Astrocyte (in vitro differentiated cells and primary cell): ENCODE measurements at regions not wholly inside any gene's neighbourhood (a gene's known extent, or its start where the extent isn't known, plus 50 kb on each side); places are given as distances from the start of the nearest gene placed in this dataset.

Experiments used
- DNase-seq: peaks from one replicate; pipeline ENCODE4 v3.0.0-alpha.2; 2010; ENCODE audit warnings: low read depth
- FAIRE-seq: peaks from 2 replicates; lab custom pipeline; 2011; peaks lifted over from hg19 to GRCh38; lab: Jason Lieb, UNC
- H2AFZ ChIP-seq: 2 replicates; pipeline ENCODE4 v1.6.0; 2012; ENCODE audit warnings: low read depth, low read length, inconsistent platforms
- H3K27ac ChIP-seq: 2 replicates; pipeline ENCODE4 v1.5.1; 2011; ENCODE audit warnings: low read depth, low read length, inconsistent platforms
- H3K27me3 ChIP-seq: 2 replicates; pipeline ENCODE4 v1.6.0; 2011; ENCODE audit warnings: low read length, inconsistent platforms; ENCODE audit not compliant: insufficient read depth
- H3K36me3 ChIP-seq: 2 replicates; pipeline ENCODE4 v1.5.1; 2011; ENCODE audit warnings: low read length, inconsistent platforms; ENCODE audit not compliant: insufficient read depth
- H3K4me1 ChIP-seq: 2 replicates; pipeline ENCODE4 v1.5.1; 2011; ENCODE audit warnings: low read length, inconsistent platforms; ENCODE audit not compliant: insufficient read depth
- H3K4me2 ChIP-seq: 2 replicates; pipeline ENCODE4 v1.6.0; 2012; ENCODE audit warnings: low read length, inconsistent platforms
- H3K4me3 ChIP-seq: 2 replicates; pipeline ENCODE4 v1.5.1; 2011; ENCODE audit warnings: low read depth, mild to moderate bottlenecking, low read length, inconsistent platforms; ENCODE audit not compliant: insufficient read depth
- H3K79me2 ChIP-seq: 2 replicates; pipeline ENCODE4 v1.6.0; 2012; ENCODE audit warnings: mild to moderate bottlenecking, low read length, inconsistent platforms; ENCODE audit not compliant: insufficient read depth
- H3K9ac ChIP-seq: 2 replicates; pipeline ENCODE4 v1.6.0; 2012; ENCODE audit warnings: mild to moderate bottlenecking, low read length, inconsistent platforms
- H3K9me3 ChIP-seq: 2 replicates; pipeline ENCODE4 v1.5.1; 2012; ENCODE audit warnings: low read depth, mild to moderate bottlenecking, low read length, inconsistent platforms; ENCODE audit not compliant: insufficient read depth
- H4K20me1 ChIP-seq: 2 replicates; pipeline ENCODE4 v1.6.0; 2012; ENCODE audit warnings: low read length, inconsistent platforms; ENCODE audit not compliant: insufficient read depth
- H3K27ac Mint-ChIP-seq: one replicate; pipeline ENCODE4 v1.8.0; 2021; ENCODE audit warnings: mild to moderate bottlenecking, mixed read lengths; ENCODE audit not compliant: unreplicated experiment
- H3K27me3 Mint-ChIP-seq: one replicate; pipeline ENCODE4 v1.8.0; 2021; ENCODE audit warnings: low read depth, mixed read lengths; ENCODE audit not compliant: unreplicated experiment
- H3K36me3 Mint-ChIP-seq: one replicate; pipeline ENCODE4 v1.8.0; 2021; ENCODE audit warnings: low read depth, mixed read lengths; ENCODE audit not compliant: unreplicated experiment
- H3K4me1 Mint-ChIP-seq: one replicate; pipeline ENCODE4 v1.8.0; 2021; ENCODE audit warnings: low read depth, mixed read lengths; ENCODE audit not compliant: unreplicated experiment
- H3K4me3 Mint-ChIP-seq: one replicate; pipeline ENCODE4 v1.8.0; 2021; ENCODE audit warnings: mild to moderate bottlenecking, moderate library complexity, mixed read lengths; ENCODE audit not compliant: unreplicated experiment
- H3K9me3 Mint-ChIP-seq: one replicate; pipeline ENCODE4 v1.8.0; 2021; ENCODE audit warnings: mild to moderate bottlenecking, mixed read lengths; ENCODE audit not compliant: unreplicated experiment
- EZH2 ChIP-seq: IDR thresholded peaks from 2 replicates; pipeline ENCODE4 v1.6.1; 2012; ENCODE audit warnings: mild to moderate bottlenecking, low read length, inconsistent platforms; ENCODE audit not compliant: insufficient read depth
- TF ChIP-seq, protein P1 (sequence below): IDR thresholded peaks from 2 replicates; pipeline ENCODE4 v1.5.1; 2011; ENCODE audit warnings: low read depth, mild to moderate bottlenecking, inconsistent platforms, low read length, moderate library complexity; ENCODE audit not compliant: insufficient read depth

DNA sequence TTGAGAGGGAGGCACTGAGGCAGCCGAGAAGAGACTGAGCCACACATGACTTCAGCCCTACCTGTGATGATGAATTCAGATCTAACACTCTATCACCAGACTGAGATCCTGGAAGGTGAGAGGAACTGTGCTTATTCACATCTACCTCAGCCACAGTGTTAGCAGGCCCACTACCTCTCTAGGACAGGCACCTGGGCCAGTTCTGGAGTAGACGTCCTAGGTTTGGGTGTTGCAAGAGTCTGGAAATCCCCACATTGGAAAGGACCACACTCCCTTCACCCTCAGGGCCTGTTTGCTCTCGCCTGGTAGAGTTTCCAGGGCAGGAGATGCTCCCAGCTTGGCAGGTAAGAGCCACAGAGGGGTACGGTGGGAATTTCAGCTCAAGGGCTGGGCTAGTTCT, 113.8 kb upstream of the CCL21 start:
- H3K4me3 Mint-ChIP-seq = no peak overlapping the region
- H4K20me1 ChIP-seq = no peaks in the 10 kb centered on the region
- H3K4me2 ChIP-seq = no peak overlapping the region
- no peaks in the 10 kb centered on the region for H3K27me3 ChIP-seq
- H3K27ac Mint-ChIP-seq = no peak overlapping the region
- no peaks in the 10 kb centered on the region for H3K4me1 ChIP-seq
- H3K27me3 Mint-ChIP-seq = peaks cover 32% of the 10 kb centered on the region
- FAIRE-seq = no peak
- no peak overlapping the region for H3K27ac ChIP-seq
- H3K9me3 Mint-ChIP-seq = no peaks in the 10 kb centered on the region
- H3K4me3 ChIP-seq = no peak overlapping the region
- no peak overlapping the region for H3K9ac ChIP-seq
- no peak for DNase-seq
- no peaks in the 10 kb centered on the region for H3K36me3 ChIP-seq
- no peaks in the 10 kb centered on the region for H3K79me2 ChIP-seq
- no peak overlapping the region for H2AFZ ChIP-seq
- H3K9me3 ChIP-seq = no peaks in the 10 kb centered on the region
- H3K4me1 Mint-ChIP-seq = peaks cover 5% of the 10 kb centered on the region
- no peaks in the 10 kb centered on the region for H3K36me3 Mint-ChIP-seq
- TF ChIP-seq, protein P1, sequence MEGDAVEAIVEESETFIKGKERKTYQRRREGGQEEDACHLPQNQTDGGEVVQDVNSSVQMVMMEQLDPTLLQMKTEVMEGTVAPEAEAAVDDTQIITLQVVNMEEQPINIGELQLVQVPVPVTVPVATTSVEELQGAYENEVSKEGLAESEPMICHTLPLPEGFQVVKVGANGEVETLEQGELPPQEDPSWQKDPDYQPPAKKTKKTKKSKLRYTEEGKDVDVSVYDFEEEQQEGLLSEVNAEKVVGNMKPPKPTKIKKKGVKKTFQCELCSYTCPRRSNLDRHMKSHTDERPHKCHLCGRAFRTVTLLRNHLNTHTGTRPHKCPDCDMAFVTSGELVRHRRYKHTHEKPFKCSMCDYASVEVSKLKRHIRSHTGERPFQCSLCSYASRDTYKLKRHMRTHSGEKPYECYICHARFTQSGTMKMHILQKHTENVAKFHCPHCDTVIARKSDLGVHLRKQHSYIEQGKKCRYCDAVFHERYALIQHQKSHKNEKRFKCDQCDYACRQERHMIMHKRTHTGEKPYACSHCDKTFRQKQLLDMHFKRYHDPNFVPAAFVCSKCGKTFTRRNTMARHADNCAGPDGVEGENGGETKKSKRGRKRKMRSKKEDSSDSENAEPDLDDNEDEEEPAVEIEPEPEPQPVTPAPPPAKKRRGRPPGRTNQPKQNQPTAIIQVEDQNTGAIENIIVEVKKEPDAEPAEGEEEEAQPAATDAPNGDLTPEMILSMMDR = no peak
- TF ChIP-seq EZH2 = no peak

DNA sequence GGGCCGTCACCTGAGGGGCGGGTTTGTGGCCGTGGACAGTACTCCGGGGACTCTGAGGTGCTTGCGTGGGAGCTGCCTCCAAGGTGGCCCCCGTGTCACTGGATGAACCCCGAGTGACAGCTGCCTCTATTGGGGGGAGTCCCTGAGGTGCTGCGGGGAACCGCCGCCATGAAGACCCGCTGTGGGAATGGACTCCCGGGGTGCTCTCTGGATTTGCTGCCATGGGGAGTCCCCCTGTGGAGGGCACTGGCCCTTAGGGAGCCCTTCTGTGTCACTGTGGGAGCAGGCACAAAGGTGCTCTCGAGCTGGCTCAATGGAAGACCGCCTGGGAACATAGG, 100.2 kb upstream of the CCL21 start:
- Mint-ChIP-seq H3K9me3 (peaks cover 5% of the 10 kb centered on the region), H3K27me3 (peaks cover 20% of the 10 kb centered on the region), H3K36me3 (no peaks in the 10 kb centered on the region), H3K27ac (no peak overlapping the region), H3K4me3 (no peak overlapping the region), H3K4me1 (no peaks in the 10 kb centered on the region)
- H3K27me3 ChIP-seq = peaks cover 10% of the 10 kb centered on the region
- H4K20me1 ChIP-seq = no peaks in the 10 kb centered on the region
- no peak for TF ChIP-seq EZH2
- TF ChIP-seq, protein P1 = no peak
- no peak overlapping the region for H3K4me2 ChIP-seq
- no peak overlapping the region for H3K9ac ChIP-seq
- no peak for FAIRE-seq
- no peaks in the 10 kb centered on the region for H3K4me1 ChIP-seq
- no peak for DNase-seq
- H3K9me3 ChIP-seq = no peaks in the 10 kb centered on the region
- no peak overlapping the region for H2AFZ ChIP-seq
- H3K36me3 ChIP-seq = no peaks in the 10 kb centered on the region
- H3K27ac ChIP-seq = no peak overlapping the region
- H3K4me3 ChIP-seq = no peak overlapping the region
- H3K79me2 ChIP-seq = no peaks in the 10 kb centered on the region

DNA sequence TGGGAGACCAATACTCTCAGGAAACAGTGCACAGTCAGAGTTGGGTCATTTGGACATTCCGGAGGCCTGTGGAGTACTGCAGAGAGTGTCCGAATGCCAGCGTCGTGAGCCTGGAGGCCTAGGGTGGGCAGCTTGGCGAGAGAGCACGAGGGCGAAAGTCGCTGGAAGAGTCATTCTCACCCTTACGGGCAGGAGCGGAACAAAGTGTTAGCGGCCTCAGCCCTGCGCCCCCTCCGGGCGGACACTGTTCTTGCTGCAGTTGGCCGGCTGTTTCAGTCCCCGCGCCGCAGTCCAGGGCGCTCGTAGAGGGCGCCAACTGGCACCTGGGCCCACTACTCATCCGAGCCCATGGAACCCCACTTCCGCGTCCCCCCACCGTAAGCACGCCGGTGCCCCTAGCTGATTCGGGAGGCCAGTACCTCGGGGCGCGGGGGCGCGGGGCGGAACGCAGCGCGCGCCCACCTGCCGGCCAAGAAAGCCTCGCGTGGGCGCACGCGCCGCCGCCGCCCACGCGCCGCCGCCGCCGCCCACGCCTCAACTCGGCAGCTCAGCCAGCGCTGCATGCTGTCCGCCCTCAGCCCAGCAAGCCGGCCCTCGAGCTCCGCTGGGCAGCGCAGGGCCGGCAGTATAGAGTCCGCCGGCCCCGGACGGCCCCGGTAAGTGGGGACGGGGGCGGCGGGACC, 99.7 kb upstream of the CCL21 start:
- no peaks in the 10 kb centered on the region for H3K36me3 ChIP-seq
- FAIRE-seq = no peak
- no peak overlapping the region for H3K4me3 Mint-ChIP-seq

More for the DNA sequence above, 99.7 kb upstream of the CCL21 start:
- no peak for DNase-seq
- Histone ChIP-seq H3K9me3 (no peaks in the 10 kb centered on the region), H3K4me3 (no peak overlapping the region), H3K27me3 (peaks cover 10% of the 10 kb centered on the region), H3K4me1 (no peaks in the 10 kb centered on the region), H3K27ac (no peak overlapping the region), H2AFZ (peak overlapping the region; percentile 50), H3K79me2 (no peaks in the 10 kb centered on the region), H3K9ac (no peak overlapping the region), H4K20me1 (no peaks in the 10 kb centered on the region), H3K4me2 (peak overlapping the region; percentile 62)
- peaks cover 20% of the 10 kb centered on the region for H3K27me3 Mint-ChIP-seq
- no peaks in the 10 kb centered on the region for H3K4me1 Mint-ChIP-seq
- no peak for TF ChIP-seq EZH2
- TF ChIP-seq, protein P1 = no peak
- no peaks in the 10 kb centered on the region for H3K36me3 Mint-ChIP-seq
- H3K27ac Mint-ChIP-seq = no peak overlapping the region
- peaks cover 5% of the 10 kb centered on the region for H3K9me3 Mint-ChIP-seq
